ENCODE measurements at regions not wholly inside any gene's neighbourhood (a gene's known extent, or its start where the extent isn't known, plus 50 kb on each side); places are given as distances from the start of the nearest gene placed in this dataset.

- TF ChIP-seq GATA2 (IDR thresholded peaks at IDR 0.05; ENCODE audit: low read depth, low read length), result no peak
- TF ChIP-seq GATA3 (IDR thresholded peaks at IDR 0.05; ENCODE audit: low read depth, low read length), result no peak
These were observed 203.8 kb upstream of the TACR3 start for GRCh38 chr4:103923551-103923950.

Measured in SH-SY5Y (cell line).